DND-41 (cell line): ENCODE measurements at regions not wholly inside any gene's neighbourhood (a gene's known extent, or its start where the extent isn't known, plus 50 kb on each side); places are given as distances from the start of the nearest gene placed in this dataset.

Experiments used
- EZH2 ChIP-seq: IDR thresholded peaks from 3 replicates; pipeline ENCODE4 v1.6.1; 2012; ENCODE audit warnings: borderline replicate concordance, low read depth, mild to moderate bottlenecking, moderate library complexity, low read length, inconsistent platforms; ENCODE audit not compliant: severe bottlenecking
- TF ChIP-seq, protein P1 (sequence below): IDR thresholded peaks from 2 replicates; pipeline ENCODE4 v1.5.1; 2012; ENCODE audit warnings: borderline replicate concordance, low read length, moderate library complexity, mild to moderate bottlenecking; ENCODE audit not compliant: poor library complexity, severe bottlenecking; ENCODE audit errors: extremely low read depth

DNA sequence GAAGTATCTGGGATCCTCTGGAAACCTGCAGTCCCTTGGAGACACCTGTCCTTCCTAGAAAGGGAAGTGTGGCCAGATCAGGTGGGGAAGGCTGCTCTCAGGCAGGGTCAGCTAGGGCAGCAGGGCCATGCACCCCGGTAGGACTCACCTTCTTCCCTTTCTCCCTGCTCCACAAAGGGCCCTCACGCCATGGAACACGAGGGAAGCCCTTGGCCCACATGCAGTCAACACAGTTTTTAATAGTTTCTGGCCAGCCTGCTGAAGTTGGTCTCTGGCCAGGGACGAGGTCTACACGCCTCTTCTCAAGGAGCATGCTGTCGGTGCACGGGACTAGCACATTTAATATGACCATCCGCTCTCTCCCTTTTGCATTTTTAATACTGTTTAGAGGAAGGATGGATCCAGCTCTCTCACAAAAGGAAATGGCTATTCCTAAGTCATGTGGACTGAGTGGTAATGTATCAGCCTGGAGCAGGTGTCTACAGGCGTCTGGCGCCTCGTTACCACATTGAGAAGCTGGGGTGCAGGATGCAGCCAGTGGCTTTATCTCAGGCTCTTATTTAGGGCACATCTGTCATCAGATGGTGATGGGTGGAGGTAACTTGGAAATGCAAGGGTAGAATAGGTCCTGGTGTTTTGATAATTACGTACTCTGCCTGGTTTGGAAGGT is 153.9 kb downstream of the KLF13 start:
- TF ChIP-seq, protein P1, sequence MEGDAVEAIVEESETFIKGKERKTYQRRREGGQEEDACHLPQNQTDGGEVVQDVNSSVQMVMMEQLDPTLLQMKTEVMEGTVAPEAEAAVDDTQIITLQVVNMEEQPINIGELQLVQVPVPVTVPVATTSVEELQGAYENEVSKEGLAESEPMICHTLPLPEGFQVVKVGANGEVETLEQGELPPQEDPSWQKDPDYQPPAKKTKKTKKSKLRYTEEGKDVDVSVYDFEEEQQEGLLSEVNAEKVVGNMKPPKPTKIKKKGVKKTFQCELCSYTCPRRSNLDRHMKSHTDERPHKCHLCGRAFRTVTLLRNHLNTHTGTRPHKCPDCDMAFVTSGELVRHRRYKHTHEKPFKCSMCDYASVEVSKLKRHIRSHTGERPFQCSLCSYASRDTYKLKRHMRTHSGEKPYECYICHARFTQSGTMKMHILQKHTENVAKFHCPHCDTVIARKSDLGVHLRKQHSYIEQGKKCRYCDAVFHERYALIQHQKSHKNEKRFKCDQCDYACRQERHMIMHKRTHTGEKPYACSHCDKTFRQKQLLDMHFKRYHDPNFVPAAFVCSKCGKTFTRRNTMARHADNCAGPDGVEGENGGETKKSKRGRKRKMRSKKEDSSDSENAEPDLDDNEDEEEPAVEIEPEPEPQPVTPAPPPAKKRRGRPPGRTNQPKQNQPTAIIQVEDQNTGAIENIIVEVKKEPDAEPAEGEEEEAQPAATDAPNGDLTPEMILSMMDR = no peak
- TF ChIP-seq EZH2 = no peak
